A673 (cell line): ENCODE measurements at regions not wholly inside any gene's neighbourhood (a gene's known extent, or its start where the extent isn't known, plus 50 kb on each side); places are given as distances from the start of the nearest gene placed in this dataset.

ENCODE experiments used
- EZH2 ChIP-seq: fragments of 200-600 bp; sonication (generic); IDR thresholded peaks from 2 replicates; pipeline ENCODE4 v1.6.1; 2017; ENCODE audit warnings: borderline replicate concordance, low read depth, mild to moderate bottlenecking, mixed read lengths, antibody characterized with exemption, low read length; ENCODE audit not compliant: poor library complexity, severe bottlenecking
- TF ChIP-seq, protein P1 (sequence below): fragments of 300-800, 200-600 bp; sonication (generic); conservative IDR thresholded peaks from 2 replicates; pipeline ENCODE4 v1.5.1; 2017; ENCODE audit warnings: low read depth, mild to moderate bottlenecking, antibody characterized with exemption, low read length, moderate library complexity, mixed read lengths

DNA sequence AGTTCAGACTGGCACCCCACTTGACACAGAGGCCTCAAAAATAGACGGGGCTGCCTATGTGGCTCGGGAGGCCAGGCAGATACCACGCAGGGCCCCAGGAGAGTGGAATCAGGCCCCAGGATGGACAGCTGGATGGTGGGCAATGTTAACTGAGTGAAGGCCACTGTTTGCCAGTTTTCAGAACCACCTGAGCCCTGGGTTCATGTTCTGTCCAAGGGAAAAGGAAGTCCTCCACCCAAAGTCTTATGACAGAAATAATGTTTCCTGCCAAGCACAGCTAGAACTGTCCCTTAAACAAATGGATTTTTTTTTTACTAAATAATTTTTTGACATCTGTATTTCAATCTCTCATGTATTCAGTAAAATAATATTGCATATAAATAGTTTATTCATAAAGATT, 228.4 kb downstream of the KLF13 start:
- TF ChIP-seq, protein P1, sequence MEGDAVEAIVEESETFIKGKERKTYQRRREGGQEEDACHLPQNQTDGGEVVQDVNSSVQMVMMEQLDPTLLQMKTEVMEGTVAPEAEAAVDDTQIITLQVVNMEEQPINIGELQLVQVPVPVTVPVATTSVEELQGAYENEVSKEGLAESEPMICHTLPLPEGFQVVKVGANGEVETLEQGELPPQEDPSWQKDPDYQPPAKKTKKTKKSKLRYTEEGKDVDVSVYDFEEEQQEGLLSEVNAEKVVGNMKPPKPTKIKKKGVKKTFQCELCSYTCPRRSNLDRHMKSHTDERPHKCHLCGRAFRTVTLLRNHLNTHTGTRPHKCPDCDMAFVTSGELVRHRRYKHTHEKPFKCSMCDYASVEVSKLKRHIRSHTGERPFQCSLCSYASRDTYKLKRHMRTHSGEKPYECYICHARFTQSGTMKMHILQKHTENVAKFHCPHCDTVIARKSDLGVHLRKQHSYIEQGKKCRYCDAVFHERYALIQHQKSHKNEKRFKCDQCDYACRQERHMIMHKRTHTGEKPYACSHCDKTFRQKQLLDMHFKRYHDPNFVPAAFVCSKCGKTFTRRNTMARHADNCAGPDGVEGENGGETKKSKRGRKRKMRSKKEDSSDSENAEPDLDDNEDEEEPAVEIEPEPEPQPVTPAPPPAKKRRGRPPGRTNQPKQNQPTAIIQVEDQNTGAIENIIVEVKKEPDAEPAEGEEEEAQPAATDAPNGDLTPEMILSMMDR, result no peak
- no peak for TF ChIP-seq EZH2
